ENCODE measurements at regions not wholly inside any gene's neighbourhood (a gene's known extent, or its start where the extent isn't known, plus 50 kb on each side); places are given as distances from the start of the nearest gene placed in this dataset.

- no peak for TF ChIP-seq MYC (IDR thresholded peaks at IDR 0.05; ENCODE audit: low read depth, low read length)
- no peak for TF ChIP-seq CTCF (IDR thresholded peaks at IDR 0.05; ENCODE audit: low read depth, low read length)
- TF ChIP-seq POLR2A (IDR thresholded peaks at IDR 0.05; ENCODE audit: extremely low read depth, insufficient read length) = no peak
- TF ChIP-seq MAX (IDR thresholded peaks at IDR 0.05; ENCODE audit: low read depth, low read length) = no peak
Observed at GRCh38 chr3:167941234-167941995, 154.3 kb downstream of the GOLIM4 start.

All from NB4 (cell line).